ENCODE measurements at regions not wholly inside any gene's neighbourhood (a gene's known extent, or its start where the extent isn't known, plus 50 kb on each side); places are given as distances from the start of the nearest gene placed in this dataset.

DNA sequence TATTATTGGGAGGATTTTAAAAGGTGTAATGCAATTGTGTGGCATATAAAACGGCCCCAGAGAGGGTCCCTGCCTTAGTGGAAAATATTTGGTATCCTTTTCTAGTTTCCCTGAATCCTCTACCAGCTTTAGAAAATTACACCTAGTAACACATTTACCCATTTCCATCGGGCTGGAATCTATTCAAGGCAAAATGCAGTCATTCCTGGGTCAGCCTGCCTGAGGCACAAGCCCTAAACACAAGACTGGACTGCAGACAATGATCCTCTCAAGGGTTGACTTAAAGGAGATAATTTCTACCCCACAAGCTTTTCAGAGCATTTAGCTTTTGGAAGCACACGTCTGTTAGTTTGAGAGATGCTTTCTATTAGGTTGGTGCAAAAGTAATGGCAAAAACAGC lies 124.4 kb upstream of the ADAMTSL1 start:
- H3K27ac Mint-ChIP-seq, result no peak overlapping the region
- H3K36me3 Mint-ChIP-seq, result no peaks in the 10 kb centered on the region
- peaks cover 16% of the 10 kb centered on the region for H3K4me1 Mint-ChIP-seq
- H3K4me3 Mint-ChIP-seq, result no peak overlapping the region
- H3K27me3 Mint-ChIP-seq (ENCODE audit: low read depth), result no peaks in the 10 kb centered on the region
- TF ChIP-seq, protein P1, sequence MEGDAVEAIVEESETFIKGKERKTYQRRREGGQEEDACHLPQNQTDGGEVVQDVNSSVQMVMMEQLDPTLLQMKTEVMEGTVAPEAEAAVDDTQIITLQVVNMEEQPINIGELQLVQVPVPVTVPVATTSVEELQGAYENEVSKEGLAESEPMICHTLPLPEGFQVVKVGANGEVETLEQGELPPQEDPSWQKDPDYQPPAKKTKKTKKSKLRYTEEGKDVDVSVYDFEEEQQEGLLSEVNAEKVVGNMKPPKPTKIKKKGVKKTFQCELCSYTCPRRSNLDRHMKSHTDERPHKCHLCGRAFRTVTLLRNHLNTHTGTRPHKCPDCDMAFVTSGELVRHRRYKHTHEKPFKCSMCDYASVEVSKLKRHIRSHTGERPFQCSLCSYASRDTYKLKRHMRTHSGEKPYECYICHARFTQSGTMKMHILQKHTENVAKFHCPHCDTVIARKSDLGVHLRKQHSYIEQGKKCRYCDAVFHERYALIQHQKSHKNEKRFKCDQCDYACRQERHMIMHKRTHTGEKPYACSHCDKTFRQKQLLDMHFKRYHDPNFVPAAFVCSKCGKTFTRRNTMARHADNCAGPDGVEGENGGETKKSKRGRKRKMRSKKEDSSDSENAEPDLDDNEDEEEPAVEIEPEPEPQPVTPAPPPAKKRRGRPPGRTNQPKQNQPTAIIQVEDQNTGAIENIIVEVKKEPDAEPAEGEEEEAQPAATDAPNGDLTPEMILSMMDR (IDR thresholded peaks at IDR 0.05; ENCODE audit: unreplicated experiment), result no peak
- no peak for DNase-seq (ENCODE audit: low spot score in 2 of 2, unreplicated experiment in 2 of 2)
- H3K9me3 Mint-ChIP-seq, result no peaks in the 10 kb centered on the region

DNA sequence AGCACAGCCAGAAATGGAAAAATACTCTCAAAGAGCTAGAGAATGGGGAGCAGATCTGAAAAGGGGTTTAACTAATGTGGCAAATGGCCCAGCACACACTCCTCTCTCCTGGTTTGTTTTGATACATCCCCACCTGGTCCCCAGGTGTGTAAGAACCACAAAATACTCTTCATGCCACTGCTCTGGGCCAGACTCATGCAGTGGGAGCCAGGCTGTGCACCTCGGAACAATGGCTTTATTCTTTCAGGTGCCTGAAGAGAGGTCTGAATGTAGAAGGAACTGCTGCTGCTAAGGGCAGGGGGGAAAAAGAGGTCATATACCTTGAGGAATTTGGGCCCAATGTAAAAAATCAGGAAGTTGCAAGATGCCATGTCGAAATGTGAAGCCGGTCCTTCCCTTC lies 123.9 kb upstream of the ADAMTSL1 start:
- Mint-ChIP-seq H3K4me1 (peaks cover 16% of the 10 kb centered on the region), H3K9me3 (no peaks in the 10 kb centered on the region), H3K27me3 (ENCODE audit: low read depth) (no peaks in the 10 kb centered on the region), H3K4me3 (no peak overlapping the region), H3K27ac (no peak overlapping the region), H3K36me3 (no peaks in the 10 kb centered on the region)
- TF ChIP-seq, protein P1 (IDR thresholded peaks at IDR 0.05; ENCODE audit: unreplicated experiment), result no peak
- DNase-seq (ENCODE audit: low spot score in 2 of 2, unreplicated experiment in 2 of 2), result no peak

DNA sequence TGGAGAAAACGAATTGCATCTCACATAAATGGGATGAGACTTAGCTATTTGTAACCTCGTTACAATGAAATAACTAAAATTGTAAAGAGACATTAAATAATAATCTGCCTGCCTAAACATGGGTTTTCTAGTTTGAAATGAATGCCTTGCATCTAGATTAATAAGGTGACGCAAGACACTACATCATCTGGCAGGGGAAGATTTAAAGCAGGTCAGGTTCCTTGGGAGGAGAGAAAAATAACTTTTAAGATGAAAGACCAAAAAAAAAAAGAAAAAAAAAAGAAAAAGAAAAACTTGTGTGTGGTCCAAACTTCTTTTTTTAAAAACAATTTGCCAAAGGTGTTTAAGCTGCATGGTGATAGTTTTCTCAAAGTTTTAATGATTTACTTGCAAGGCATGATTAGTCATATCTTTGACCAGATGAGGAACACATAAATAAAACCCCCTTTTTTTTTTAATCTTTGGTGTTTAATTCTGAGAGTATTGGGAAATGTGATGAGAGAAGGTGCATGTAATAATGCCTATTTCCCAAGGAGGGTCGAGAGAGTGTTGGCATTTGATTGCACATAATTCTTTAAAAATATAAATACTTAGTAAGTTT lies 122.9 kb upstream of the ADAMTSL1 start:
- no peak for DNase-seq (ENCODE audit: low spot score in 2 of 2, unreplicated experiment in 2 of 2)
- TF ChIP-seq, protein P1 (IDR thresholded peaks at IDR 0.05; ENCODE audit: unreplicated experiment), result no peak
- Mint-ChIP-seq H3K9me3 (no peaks in the 10 kb centered on the region), H3K4me1 (peaks cover 16% of the 10 kb centered on the region), H3K36me3 (no peaks in the 10 kb centered on the region), H3K27ac (no peak overlapping the region), H3K4me3 (no peak overlapping the region), H3K27me3 (ENCODE audit: low read depth) (no peaks in the 10 kb centered on the region)

DNA sequence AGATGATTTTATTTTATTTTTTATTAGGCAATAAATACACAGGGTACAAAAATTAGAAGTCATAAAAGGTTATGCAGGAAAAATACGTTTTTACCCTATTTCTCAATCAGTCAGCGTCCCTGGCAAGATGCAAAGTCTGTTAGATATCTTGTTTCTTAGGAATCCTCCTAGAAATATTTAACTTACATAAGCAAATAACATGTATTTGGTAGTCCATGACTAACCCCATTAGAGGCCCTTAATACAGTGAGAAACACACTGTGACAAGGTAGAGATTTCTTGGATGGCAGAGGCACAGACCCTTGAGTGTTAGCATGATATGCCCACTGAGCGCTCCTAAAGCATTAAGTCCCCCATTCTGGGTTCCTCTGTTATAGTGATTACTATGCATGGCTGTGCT lies 121.2 kb upstream of the ADAMTSL1 start:
- Mint-ChIP-seq H3K36me3 (no peaks in the 10 kb centered on the region), H3K27ac (no peak overlapping the region), H3K4me3 (no peak overlapping the region), H3K27me3 (ENCODE audit: low read depth) (no peaks in the 10 kb centered on the region), H3K4me1 (peaks cover 14% of the 10 kb centered on the region), H3K9me3 (no peaks in the 10 kb centered on the region)
- TF ChIP-seq, protein P1 (IDR thresholded peaks at IDR 0.05; ENCODE audit: unreplicated experiment), result no peak
- no peak for DNase-seq (ENCODE audit: low spot score in 2 of 2, unreplicated experiment in 2 of 2)

DNA sequence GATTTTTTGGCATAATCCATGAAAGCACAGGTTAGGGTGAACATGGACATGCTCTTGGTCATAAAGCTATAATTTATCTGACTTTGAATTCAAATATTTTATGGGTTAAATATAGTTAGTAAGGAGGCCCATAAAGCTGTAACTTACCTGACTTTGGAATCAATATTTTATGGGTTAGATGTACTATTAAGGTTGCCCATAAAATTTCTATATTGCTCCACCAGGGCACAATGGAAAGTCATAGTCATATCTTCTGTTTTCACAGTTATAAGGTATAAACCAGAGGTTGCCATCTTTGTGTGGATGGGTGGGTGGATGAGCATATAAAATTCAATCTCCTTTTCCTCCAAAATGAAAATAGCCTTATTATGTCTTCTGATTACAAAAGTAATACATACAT lies 120.5 kb upstream of the ADAMTSL1 start:
- Mint-ChIP-seq H3K4me1 (peaks cover 13% of the 10 kb centered on the region), H3K36me3 (no peaks in the 10 kb centered on the region), H3K27ac (no peak overlapping the region), H3K4me3 (no peak overlapping the region), H3K27me3 (ENCODE audit: low read depth) (no peaks in the 10 kb centered on the region), H3K9me3 (no peaks in the 10 kb centered on the region)
- no peak for DNase-seq (ENCODE audit: low spot score in 2 of 2, unreplicated experiment in 2 of 2)
- TF ChIP-seq, protein P1 (IDR thresholded peaks at IDR 0.05; ENCODE audit: unreplicated experiment), result no peak

DNA sequence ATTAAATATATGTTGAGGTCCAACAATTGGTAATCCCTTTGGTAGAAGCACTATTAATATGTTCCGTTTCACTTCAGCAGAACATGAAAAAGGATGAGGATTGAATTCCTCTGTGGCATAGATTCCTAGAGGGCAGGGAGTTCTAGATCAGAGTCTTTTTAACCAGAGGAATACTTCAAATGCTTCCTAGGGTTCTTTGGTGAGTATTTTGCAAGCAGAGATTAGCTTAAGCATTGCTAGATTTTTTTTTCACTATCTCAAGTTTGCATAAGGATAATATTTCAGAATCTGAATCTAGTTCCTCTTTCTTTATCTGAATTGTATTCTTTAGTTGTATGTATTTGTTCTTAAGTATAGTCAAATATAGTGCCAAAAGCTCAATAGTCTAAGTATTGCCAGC lies 116.6 kb upstream of the ADAMTSL1 start:
- Mint-ChIP-seq H3K27ac (no peak overlapping the region), H3K4me3 (no peak overlapping the region), H3K27me3 (ENCODE audit: low read depth) (no peaks in the 10 kb centered on the region), H3K4me1 (peaks cover 10% of the 10 kb centered on the region), H3K9me3 (no peaks in the 10 kb centered on the region), H3K36me3 (no peaks in the 10 kb centered on the region)
- DNase-seq (ENCODE audit: low spot score in 2 of 2, unreplicated experiment in 2 of 2), result no peak
- TF ChIP-seq, protein P1 (IDR thresholded peaks at IDR 0.05; ENCODE audit: unreplicated experiment), result no peak

Data from mesothelial cell of epicardium (in vitro differentiated cells).